Hepatocyte (in vitro differentiated cells): ENCODE measurements at regions not wholly inside any gene's neighbourhood (a gene's known extent, or its start where the extent isn't known, plus 50 kb on each side); places are given as distances from the start of the nearest gene placed in this dataset.

ENCODE experiments used
- DNase-seq: peaks from one replicate; pipeline ENCODE4 v3.0.0-alpha.2; 2016; ENCODE audit warnings: low spot score
- H2AFZ ChIP-seq: fragments of 200-600 bp; sonication (generic); 2 replicates; pipeline ENCODE4 v1.6.0; 2016; ENCODE audit warnings: antibody characterized with exemption, mild to moderate bottlenecking
- H3K27ac ChIP-seq: fragments of 200-600 bp; sonication (generic); 2 replicates; pipeline ENCODE4 v1.5.1; 2016; ENCODE audit warnings: mild to moderate bottlenecking
- H3K27me3 ChIP-seq: fragments of 200-600 bp; sonication (generic); 2 replicates; pipeline ENCODE4 v1.6.1; 2016
- H3K36me3 ChIP-seq: fragments of 200-600 bp; sonication (generic); replicated peaks from 2 replicates; pipeline ENCODE4 v1.5.1; 2016; ENCODE audit warnings: low read depth; ENCODE audit not compliant: insufficient read depth
- H3K4me1 ChIP-seq: fragments of 200-600 bp; sonication (generic); 2 replicates; pipeline ENCODE4 v1.5.1; 2016; ENCODE audit warnings: mild to moderate bottlenecking, moderate library complexity; ENCODE audit not compliant: insufficient read depth
- H3K4me2 ChIP-seq: fragments of 200-600 bp; sonication (generic); 2 replicates; pipeline ENCODE4 v1.6.0; 2016
- H3K4me3 ChIP-seq: fragments of 200-600 bp; sonication (generic); 2 replicates; pipeline ENCODE4 v1.5.1; 2016; ENCODE audit warnings: mild to moderate bottlenecking
- H3K79me2 ChIP-seq: fragments of 200-600 bp; sonication (generic); 2 replicates; pipeline ENCODE4 v1.6.0; 2017; ENCODE audit warnings: mild to moderate bottlenecking
- H3K9me2 ChIP-seq: fragments of 200-600 bp; sonication (generic); replicated peaks from 2 replicates; pipeline ENCODE4 v1.6.0; 2017; ENCODE audit warnings: mild to moderate bottlenecking; ENCODE audit not compliant: insufficient read depth
- H3K9me3 ChIP-seq: fragments of 200-600 bp; sonication (generic); 2 replicates; pipeline ENCODE4 v1.5.1; 2016; ENCODE audit warnings: low read depth, mild to moderate bottlenecking
- H4K20me1 ChIP-seq: fragments of 200-600 bp; sonication (generic); 2 replicates; pipeline ENCODE4 v1.6.0; 2016; ENCODE audit warnings: mild to moderate bottlenecking; ENCODE audit not compliant: insufficient read depth, poor library complexity, severe bottlenecking
- EZH2 ChIP-seq: fragments of 200-600 bp; sonication (generic); IDR thresholded peaks from 2 replicates; pipeline ENCODE4 v1.6.1; 2016; ENCODE audit warnings: antibody characterized with exemption, mild to moderate bottlenecking, borderline replicate concordance
- EZH2phosphoT487 ChIP-seq: fragments of 200-600 bp; sonication (generic); IDR thresholded peaks from one replicate; pipeline ENCODE4 v1.6.1; 2018; ENCODE audit warnings: antibody characterized with exemption, mild to moderate bottlenecking, low read depth, moderate library complexity; ENCODE audit not compliant: unreplicated experiment, severe bottlenecking
- WGBS: methylation state at CpG from one replicate; pipeline ENCODE4 v1.1.6; 2016; ENCODE audit warnings: low lambda C conversion rate; ENCODE audit errors: missing lambda C conversion rate; 5-methylcytosine and 5-hydroxymethylcytosine counted together
- TF ChIP-seq, protein P1 (sequence below): fragments of 200-600 bp; sonication (generic); IDR thresholded peaks from 2 replicates; pipeline ENCODE4 v1.5.1; 2016; ENCODE audit warnings: antibody characterized with exemption, mild to moderate bottlenecking; ENCODE audit not compliant: poor library complexity

- Histone ChIP-seq H3K9me3 (no peaks in the 10 kb centered on the region), H2AFZ (no peak overlapping the region), H3K27ac (no peak overlapping the region), H3K4me3 (no peak overlapping the region), H3K9me2 (no peaks in the 10 kb centered on the region), H3K4me1 (no peaks in the 10 kb centered on the region), H3K36me3 (no peaks in the 10 kb centered on the region), H3K27me3 (no peaks in the 10 kb centered on the region), H3K79me2 (no peaks in the 10 kb centered on the region), H4K20me1 (no peaks in the 10 kb centered on the region), H3K4me2 (no peak overlapping the region)
- WGBS: 80% methylated on average over 4 of the region's 4 CpGs
- no peak for DNase-seq
- TF ChIP-seq EZH2phosphoT487: no peak
- TF ChIP-seq EZH2: no peak
- TF ChIP-seq, protein P1, sequence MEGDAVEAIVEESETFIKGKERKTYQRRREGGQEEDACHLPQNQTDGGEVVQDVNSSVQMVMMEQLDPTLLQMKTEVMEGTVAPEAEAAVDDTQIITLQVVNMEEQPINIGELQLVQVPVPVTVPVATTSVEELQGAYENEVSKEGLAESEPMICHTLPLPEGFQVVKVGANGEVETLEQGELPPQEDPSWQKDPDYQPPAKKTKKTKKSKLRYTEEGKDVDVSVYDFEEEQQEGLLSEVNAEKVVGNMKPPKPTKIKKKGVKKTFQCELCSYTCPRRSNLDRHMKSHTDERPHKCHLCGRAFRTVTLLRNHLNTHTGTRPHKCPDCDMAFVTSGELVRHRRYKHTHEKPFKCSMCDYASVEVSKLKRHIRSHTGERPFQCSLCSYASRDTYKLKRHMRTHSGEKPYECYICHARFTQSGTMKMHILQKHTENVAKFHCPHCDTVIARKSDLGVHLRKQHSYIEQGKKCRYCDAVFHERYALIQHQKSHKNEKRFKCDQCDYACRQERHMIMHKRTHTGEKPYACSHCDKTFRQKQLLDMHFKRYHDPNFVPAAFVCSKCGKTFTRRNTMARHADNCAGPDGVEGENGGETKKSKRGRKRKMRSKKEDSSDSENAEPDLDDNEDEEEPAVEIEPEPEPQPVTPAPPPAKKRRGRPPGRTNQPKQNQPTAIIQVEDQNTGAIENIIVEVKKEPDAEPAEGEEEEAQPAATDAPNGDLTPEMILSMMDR: no peak
Measured at GRCh38 chr7:131726686-131727085, 170.3 kb upstream of the PODXL start.

GRCh38 chr7:131726031-131726430, 169.6 kb upstream of the PODXL start:
- Histone ChIP-seq H2AFZ (no peak overlapping the region), H3K36me3 (no peaks in the 10 kb centered on the region), H3K4me3 (no peak overlapping the region), H3K4me2 (no peak overlapping the region), H3K9me3 (no peaks in the 10 kb centered on the region), H3K79me2 (no peaks in the 10 kb centered on the region), H3K4me1 (no peaks in the 10 kb centered on the region), H3K27me3 (no peaks in the 10 kb centered on the region), H3K27ac (no peak overlapping the region), H3K9me2 (no peaks in the 10 kb centered on the region), H4K20me1 (no peaks in the 10 kb centered on the region)
- no peak for TF ChIP-seq EZH2phosphoT487
- TF ChIP-seq, protein P1: no peak
- DNase-seq: no peak
- 84% methylated on average over 2 of the region's 2 CpGs for WGBS

DNA sequence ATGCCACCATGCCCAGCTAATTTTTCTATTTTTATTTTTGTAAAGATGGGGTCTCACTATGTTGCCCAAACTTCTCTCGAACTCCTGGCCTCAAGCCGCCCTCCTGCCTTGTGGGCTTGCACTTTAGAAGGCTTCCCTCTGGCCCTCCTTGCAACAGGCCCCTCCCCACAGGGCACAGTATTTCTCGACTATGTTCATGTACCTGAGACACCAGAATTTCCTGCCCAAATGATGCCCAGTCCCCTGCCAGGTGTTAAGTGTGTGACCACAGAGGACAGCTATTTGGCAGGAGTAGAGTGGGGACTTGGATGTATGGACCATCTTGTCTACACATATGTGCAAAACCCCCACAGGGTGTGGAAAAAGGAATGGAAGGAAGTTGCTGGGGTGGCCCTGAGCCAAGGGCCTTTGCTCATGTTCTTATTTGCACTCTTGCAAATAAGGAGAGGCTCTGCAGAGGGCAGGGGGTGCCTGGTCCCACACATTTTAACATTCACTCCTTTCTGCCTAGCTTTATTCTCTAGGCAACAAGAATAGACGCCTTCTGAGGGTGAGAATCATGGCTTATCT, 168.4 kb upstream of the PODXL start:
- Histone ChIP-seq H3K4me1 (no peaks in the 10 kb centered on the region), H3K27ac (no peak overlapping the region), H4K20me1 (no peaks in the 10 kb centered on the region), H3K4me2 (no peak overlapping the region), H3K79me2 (no peaks in the 10 kb centered on the region), H3K36me3 (no peaks in the 10 kb centered on the region), H3K4me3 (no peak overlapping the region), H2AFZ (no peak overlapping the region), H3K27me3 (no peaks in the 10 kb centered on the region), H3K9me2 (no peaks in the 10 kb centered on the region), H3K9me3 (no peaks in the 10 kb centered on the region)
- 93% methylated on average over 4 of the region's 4 CpGs for WGBS
- TF ChIP-seq, protein P1: no peak
- TF ChIP-seq EZH2: no peak
- TF ChIP-seq EZH2phosphoT487: no peak
- no peak for DNase-seq

DNA sequence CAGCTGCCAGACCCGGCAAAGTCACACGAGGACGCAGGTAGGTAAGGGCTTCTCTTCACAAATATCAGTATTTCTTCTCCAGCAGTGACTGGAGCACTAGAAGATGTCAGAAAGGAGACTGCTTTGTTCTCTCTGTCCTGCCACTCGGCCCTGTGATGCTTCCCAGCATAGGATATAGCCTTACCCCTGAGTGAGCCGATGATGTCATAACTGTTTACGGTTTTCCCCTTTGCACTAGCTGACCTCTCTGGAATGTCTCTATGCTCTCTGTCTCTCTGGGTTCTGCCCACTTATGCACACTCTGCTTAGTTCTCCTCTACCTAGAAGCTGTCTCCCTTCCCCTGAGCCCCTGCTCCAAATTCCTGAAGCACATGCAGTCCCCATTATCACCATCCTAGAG, 167.5 kb upstream of the PODXL start:
- H3K27me3 ChIP-seq: no peaks in the 10 kb centered on the region
- WGBS: 40% methylated on average over 6 of the region's 6 CpGs
- no peak overlapping the region for H3K4me3 ChIP-seq
- H3K79me2 ChIP-seq: no peaks in the 10 kb centered on the region
- no peaks in the 10 kb centered on the region for H3K9me3 ChIP-seq
- no peaks in the 10 kb centered on the region for H3K4me1 ChIP-seq
- no peak overlapping the region for H3K4me2 ChIP-seq
- H2AFZ ChIP-seq: no peak overlapping the region
- H3K36me3 ChIP-seq: no peaks in the 10 kb centered on the region
- peak; percentile 40 for DNase-seq
- H4K20me1 ChIP-seq: no peaks in the 10 kb centered on the region
- no peak overlapping the region for H3K27ac ChIP-seq
- no peaks in the 10 kb centered on the region for H3K9me2 ChIP-seq
- no peak for TF ChIP-seq EZH2phosphoT487
- TF ChIP-seq, protein P1: no peak
- TF ChIP-seq EZH2: no peak
